ENCODE measurements at regions not wholly inside any gene's neighbourhood (a gene's known extent, or its start where the extent isn't known, plus 50 kb on each side); places are given as distances from the start of the nearest gene placed in this dataset.
"Not testable (repeated sequence)": the region's sequence is repeated elsewhere in the genome, so short reads cannot be mapped to it uniquely, and the experiment has no call there.

DNA sequence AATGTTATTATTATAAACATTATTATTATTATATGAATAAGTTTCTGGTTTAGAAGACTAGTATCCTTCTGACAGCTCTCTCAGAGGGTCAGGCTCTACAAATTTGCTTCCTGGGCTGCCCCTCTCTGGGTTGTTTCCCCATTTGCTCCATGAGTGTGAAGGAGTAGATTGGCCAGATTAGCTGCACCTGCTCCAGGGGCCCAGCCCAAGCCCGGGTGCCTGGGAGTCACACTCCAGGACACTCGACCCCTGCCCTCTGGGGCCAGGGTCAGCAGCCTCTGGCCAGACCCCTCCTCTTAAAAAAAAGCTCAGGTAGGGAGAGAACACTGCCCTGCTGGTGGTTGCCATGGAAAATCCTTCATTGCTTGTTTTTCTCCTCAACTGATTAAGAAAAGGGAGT is 169.0 kb upstream of the FOXD4L5 start:
- not testable (repeated sequence) for DNase-seq

DNA sequence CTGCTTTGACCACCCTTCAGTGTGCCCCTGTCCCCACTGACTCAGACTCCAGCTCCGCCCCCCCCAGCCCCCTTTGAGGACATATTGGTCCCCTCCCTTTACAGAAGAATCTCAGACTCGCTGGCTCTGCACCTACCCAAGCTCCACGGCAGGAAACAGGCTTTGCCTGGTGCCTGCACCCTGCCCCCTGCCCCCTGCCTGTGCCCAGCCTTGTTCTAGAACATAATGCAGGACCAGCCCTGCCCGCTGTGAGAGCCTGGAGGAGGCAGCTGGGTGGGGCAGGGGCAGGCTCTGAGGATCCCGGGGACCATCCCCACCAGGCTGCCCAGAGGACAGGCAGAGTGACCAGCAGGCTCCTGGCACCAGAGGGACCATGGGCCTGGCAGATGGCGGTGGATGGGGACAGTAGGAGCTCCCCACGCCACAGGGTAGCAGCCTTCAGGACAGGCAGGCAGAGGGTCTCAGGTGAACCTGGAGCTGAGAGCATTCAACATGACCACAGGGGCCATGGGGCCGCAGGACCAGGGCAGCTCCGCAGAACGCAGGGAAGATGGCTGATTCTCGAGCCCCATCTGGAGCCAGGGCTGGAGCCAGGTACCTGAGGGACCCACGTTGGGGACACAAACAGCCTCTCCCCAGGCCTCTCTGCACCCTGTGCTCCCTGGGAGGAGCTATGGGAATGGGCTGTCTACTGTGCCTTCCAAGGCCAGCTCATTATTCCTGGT is 165.0 kb upstream of the FOXD4L5 start:
- not testable (repeated sequence) for DNase-seq

DNA sequence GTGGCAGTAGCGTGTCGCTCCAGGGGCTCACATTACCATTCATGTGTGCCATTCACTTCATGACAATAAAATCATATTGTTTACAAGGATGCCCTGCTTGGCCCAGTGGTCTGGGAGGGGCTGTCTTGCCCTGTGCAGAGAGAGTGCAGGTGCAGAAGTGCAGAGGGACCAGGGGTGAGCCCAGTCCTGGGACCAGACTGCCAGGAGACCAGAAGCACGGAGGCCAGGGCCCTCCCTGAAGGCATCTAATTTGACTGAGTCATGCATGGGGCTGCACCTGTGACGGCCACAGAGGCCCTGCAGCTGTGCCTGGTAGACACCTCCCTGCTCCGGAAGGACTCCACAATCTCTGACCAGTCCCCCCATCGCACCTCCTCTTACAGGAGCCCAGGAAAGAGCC is 164.4 kb upstream of the FOXD4L5 start:
- no peak for DNase-seq

DNA sequence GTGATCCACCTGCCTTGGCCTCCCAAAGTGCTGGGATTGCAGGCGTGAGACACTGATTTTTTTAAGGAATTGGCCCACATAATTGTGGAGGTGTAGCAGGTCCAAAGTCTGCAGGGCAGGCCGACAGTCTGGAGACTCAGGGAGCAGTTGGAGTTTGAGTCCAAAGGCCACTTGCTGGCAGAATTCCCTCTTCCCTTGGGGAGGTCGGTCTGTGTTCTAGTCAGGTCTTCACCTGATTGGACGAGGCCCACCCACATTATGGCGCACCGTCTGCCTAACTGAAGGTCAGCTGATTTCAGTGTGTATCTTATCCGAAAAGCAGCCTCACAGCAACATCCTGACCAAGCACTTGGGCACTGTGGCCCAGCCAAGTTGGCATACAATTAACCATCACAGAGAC is 162.1 kb upstream of the FOXD4L5 start:
- DNase-seq: not testable (repeated sequence)

DNA sequence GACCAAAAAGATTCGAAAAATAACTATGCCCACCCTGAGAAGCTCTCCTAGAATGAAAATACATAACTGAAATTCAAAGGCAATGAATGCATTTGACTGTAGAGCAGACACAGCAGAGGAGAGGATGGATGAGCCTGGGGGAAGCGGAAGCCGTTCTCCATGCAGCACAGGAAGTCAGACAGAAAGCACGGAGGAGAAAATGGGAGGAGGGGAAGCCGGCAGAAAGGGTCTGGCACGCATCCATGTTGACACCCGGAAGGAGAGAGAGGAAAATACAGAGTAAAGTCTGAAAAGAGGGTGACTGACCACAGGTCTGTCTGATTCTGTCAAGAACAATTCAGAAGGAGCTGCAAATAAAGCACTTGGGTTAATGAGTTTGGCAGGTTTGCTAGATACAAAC is 161.0 kb upstream of the FOXD4L5 start:
- DNase-seq: not testable (repeated sequence)

DNA sequence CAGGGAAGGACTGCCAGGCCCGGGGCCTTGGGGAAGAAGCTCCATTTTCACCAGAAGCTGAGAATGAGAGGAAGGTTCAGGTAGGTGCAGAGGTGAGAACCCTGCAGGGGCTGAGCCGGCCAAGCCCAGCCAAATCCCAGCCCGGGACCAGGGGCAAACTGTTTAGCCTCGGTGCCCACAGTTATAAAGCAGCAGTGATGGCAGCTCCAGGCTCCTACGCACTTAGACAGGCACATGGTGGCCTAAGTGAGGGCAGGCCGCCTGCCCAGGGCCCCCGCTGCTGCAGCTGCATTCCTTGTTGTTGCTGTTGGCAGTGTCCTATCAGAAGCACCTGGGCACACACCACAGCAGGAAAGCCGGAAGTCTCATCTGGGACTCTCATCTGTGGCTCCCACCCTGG is 159.9 kb upstream of the FOXD4L5 start:
- DNase-seq: no peak

DNA sequence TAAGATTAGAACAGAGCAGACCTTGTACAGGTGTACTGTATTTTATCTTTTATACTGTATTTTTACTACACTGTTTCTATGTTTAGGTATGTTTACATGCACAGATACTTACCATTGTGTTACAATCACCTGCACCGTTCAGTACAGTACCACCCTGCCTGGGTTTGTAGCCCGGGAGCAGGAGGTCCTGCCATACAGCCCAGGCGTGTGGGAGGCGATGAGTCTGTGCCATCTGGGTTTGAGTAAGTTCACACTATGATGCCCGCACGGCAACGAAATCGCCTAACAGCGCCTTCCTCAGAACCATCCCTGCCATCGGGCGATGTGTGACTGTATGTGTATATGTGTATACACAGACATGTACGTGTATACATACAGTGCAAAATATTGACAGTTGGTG is 157.1 kb upstream of the FOXD4L5 start:
- not testable (repeated sequence) for DNase-seq

DNA sequence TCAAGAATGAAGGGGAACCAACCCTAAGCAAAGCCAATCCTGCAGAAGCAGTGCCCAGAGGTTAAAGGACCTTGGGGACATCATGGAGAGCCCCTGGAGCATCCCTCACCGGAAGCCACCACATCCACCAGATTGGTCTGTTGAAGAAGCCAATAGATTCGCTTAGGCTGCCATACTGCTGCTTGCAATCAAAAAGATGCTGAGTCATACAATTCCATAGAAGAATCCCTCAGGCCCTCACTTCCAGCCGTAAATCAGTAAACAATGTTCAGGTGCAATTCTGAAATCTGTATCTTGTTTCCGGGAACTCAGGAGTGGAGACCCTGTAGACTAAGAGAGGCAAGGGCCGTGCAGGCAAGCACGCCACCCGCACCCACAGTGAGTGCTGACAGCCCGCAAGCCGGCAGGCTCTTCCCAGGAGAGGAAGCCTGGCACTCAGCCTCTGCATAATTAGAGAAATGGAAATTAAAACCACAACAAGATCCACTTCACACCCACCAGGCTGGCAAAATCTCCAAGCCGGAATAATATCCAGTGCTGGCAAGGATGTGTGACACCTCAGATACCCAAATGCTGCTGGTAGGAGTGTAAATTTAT is 156.4 kb upstream of the FOXD4L5 start:
- DNase-seq: not testable (repeated sequence)

DNA sequence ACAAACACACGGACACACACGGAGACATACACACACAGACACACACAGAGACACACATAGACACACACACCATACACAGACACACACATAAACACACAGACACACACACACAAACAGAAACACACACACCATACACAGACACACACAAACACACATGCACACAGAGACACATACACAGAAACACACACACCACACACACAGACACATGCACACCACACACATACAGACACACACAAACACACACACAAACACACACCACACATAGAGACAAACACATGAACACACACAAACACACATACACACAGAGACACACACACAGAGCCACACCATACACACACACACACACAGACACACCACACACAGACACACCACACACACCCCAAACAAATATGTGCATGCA is 152.7 kb upstream of the FOXD4L5 start:
- no peak for DNase-seq

DNA sequence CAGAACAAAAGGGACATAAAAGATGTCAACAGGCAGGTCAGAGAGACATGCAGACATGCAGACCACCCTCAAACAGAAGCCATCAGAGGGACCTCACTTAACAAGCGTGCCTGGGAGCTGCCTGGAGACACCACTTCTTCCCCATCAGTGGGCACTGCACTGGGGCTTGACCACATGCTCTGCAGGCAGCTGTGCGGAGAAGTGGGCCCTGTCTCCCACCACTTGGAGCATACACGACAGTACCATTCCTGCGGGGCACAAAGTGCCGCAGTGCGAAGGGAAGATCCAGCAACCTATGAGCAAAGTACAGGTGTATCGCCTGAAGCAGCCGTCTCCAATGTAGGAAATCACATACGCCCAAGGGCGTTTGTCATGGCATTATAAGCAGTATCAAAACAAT is 150.5 kb upstream of the FOXD4L5 start:
- DNase-seq: no peak

DNA sequence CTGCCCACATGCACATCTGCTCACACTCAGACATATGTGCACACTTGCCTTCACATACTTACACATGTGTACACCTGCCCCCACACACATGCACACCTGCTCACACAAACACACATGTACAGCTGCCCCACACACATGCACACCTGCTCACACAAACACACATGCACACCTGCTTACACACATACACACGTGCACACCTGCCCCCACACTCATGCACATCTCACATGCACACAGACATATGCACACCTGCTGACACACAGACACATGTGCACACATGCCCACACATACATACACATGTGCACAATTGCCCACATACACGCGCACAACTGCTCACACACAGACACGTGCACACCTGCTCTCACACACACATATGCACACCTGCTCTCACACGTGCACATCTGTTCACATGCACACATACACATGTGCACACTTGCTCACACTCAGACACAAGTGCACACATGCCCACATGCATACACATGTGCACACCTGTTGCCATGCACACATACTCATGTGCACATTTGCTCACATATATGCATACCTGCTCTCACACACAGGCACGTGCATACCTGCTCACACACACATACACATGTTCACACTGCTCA is 147.8 kb upstream of the FOXD4L5 start:
- no peak for DNase-seq

DNA sequence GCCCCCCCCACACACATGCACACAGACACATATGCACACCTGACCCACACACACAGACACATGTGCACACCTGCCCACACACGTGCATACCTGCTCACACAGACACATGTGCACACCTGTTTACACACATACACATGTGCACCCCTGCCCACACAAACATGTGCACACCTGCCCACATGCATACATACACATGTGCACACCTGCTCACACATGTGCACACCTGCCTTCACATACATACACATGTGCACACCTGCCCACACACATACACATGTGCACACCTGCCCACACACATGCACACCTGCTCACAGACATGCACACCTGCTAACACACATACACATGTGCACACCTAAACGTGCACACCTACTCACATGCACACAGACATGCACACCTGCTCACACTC is 147.0 kb upstream of the FOXD4L5 start:
- no peak for DNase-seq

DNA sequence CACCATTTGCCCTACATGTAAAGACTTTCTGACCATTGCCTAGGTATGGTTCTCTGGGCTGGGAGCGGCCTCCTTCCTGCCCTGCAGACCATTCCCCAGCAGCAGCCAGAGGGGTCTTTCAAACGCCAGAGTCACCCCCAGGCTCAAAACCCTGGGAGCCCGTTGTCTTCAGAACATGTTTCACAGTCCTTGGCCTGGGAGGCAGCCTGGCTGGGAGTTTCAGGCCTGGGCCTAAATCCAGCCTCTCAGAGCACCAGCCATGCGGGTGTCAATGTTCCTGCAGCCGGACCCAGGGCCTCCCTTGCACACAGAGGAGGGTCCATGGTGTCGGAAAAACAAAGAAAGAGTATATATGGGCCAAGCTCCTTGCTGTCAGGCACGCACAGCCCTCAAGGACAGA is 145.2 kb upstream of the FOXD4L5 start:
- no peak for DNase-seq

DNA sequence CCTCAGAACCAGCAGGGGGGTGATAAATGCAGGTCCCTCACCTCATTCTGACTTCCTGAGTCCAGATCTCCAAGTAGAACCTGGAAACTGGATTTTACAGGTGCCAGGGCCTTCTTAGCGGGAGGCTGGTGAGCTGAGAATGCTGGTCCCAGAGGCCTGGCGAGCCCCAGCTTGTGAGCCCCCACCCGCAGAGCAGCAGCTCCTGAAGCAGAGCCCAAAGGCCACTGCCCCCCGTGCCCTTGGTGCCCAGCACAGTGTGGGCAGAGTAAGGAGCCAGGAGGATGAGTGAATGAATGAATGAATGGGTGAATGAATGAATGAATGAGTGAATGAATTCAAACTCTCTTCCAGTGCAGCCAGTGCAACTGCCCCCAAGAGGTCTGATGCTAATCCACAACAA is 142.4 kb upstream of the FOXD4L5 start:
- not testable (repeated sequence) for DNase-seq

DNA sequence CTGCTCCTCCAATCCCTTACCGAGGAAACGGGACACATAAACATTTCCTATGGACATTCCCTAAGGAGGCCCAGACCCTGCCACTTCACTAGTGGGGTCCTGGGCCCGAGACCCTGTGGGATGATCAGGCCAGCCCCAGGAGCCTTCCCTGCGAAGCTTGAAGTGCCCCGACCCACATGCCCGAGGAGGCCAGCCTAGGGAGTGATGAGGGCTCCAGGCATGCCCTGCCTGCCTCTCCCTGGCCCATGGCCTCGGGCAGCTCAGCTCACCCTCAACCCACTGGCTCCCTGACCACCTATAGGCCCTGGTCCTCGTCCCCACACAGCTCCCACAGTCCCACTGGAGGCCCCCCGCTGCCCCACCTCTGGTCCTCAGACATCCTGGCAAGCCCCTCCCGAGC is 141.8 kb upstream of the FOXD4L5 start:
- DNase-seq: not testable (repeated sequence)

DNA sequence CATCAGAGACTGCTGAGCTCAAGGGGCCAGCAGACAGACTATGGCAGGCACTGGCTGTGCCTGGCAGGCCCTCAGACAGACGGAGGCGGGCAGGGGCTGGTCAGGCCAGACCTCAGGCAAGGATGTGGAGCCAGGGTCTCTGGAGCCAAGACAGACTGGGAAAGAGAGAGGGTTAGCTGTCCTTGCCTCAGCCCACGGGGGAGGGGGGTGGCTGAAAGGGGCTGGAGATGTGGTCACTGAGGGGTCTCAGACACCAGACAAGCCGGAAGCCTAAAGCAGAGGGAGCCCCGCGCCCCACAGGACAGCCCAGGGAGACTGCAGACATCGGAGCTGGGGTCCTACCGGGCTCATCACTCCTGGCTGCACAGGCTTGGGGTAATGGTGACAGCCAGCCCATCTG is 141.2 kb upstream of the FOXD4L5 start:
- DNase-seq: no peak

DNA sequence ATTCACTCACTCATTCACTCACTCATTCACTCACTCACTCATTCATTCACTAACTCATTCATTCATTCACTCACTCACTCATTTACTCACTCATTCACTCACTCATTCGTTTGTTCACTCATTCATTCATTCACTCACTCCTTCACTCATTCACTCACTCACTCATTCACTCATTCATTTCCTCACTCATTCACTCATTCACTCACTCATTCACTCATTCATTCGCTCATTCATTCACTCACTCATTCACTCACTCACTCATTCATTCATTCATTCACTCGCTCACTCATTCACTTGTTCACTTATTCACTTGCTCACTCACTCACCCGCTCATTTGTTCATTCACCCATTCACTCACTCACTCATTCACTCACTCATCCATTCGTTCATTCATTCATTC is 140.2 kb upstream of the FOXD4L5 start:
- not testable (repeated sequence) for DNase-seq

DNA sequence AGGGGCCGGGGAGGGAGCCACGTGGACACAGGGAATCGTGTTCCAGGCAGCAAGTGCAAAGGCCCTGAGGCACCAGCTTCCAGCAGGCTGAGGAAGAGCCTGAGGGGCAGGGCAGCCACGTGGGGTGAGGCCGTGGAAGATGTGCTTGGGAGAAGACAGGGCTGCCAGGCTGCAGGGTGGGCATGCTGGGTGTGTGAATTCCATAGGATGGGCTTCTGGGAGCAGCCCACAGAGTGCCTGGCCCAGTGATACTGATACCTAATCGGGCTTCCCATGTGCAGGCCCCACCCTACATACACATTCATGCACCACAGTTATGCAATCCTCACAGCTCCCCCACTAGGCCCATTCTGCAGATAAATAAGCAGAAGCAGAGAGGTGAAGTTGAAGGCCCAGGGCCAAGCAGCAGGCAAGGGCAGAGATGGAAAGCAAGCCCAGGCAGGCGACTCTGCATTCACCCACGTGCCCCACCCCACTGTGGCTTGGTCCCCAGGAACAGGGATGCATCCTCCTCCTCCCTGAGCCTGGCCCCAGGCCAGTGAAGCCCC is 139.5 kb upstream of the FOXD4L5 start:
- DNase-seq: not testable (repeated sequence)

DNA sequence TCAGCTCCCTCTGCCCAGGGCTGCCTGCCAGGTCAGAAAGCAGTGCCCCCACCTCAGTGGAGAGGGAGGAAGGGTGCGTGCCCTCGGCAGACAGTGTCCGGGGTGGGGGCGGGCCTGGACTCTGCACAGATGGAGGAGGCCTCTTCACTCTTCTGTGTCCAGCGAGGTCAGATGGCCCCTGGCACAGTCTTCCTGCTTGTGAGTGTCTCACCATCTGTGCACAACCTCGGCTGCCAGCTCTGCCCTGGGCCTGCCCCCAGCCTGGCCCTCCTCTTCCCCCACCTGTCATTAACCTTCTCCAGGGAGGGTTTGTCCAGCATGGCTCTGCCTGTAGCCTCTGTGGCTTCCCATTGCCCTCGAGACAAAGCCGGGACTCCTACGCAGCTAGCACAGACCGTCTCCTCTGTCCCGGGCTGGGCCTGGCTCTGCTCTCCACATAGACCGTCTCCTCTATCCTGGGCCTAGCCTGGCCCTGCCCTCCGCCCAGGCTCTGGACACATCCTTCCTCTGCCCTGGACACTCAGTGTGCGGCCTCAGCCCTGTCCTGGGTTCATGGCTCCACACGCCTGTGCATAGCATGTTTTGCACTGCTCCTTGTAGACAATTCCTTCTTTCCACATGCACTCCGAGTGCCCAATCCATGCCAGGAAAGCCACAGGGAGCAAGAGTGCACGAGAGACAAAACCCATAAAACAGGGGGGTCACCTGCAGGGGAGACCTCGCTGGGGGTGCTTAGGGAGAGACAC is 138.9 kb upstream of the FOXD4L5 start:
- DNase-seq: not testable (repeated sequence)

DNA sequence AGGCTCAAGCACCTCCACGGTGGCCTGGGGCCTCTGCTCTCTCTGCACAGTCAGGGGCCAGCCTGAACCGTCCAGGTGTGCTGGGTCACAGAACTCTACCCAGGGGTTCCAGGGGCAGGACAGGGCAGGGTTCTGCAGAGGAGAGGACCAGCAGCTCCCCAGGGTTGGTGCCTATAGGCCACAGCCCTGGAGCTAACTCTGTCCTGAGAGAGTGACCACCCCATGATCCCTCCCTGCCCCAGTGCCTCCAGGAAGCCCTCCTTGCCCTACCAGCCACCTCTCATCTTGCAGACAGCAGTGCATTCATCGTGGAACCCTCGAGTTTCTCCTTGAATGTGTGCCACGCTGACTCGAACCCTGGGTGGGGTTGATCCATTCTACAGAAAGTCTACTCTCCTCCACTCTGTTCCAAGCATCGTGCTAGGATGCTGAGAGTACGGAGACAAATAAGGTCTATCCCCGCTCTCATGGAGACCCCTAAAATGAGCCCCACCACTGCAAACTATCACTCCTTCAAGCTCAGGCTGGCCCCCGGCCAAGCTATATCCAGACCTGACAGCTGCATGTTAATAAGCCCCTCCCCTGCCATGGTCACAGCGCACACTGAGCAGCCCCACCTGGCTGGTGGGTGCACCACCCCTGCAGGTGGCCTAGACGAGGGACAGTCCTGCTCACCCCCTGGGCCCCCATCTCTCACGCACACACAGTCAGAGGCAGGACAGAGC is 138.1 kb upstream of the FOXD4L5 start:
- DNase-seq: not testable (repeated sequence)

DNA sequence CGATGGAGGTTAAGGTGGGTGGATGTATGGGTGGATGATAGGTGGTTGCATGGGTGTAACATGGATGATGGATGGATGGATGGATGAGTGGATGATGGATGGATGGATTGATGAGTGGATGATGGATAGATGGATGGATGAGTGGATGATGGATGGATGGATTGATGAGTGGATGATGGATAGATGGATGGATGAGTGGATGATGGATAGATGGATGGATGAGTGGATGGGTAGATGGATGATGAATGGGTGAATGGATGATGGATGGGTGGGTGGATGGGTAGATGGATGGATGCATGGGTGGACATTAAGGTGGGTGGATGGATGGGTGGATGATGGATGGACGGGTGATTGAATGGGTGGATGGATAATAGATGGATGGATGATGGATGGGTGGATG is 136.5 kb upstream of the FOXD4L5 start:
- DNase-seq: not testable (repeated sequence)

DNA sequence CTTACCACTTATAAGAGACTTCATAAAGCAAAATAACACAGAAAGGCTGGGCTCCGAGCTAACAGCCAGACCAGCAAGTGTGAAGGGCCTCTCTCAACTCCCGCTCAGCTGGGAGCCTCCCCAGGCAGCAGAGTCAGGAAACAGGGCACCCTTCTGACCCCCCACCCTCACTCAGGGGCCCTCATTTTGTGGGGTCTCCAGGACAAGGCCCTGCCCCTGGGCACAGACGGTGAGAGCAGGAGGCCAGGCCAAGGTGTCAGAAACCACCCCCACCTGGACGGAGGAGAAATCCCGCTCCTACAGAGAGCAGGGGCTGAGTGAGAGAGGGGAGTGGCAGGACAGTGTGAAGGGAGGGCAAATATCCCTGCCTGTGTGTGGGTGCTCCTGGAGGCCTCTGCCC is 135.8 kb upstream of the FOXD4L5 start:
- DNase-seq: no peak

Measured in right kidney (tissue), 1 donor.